ENCODE measurements at regions not wholly inside any gene's neighbourhood (a gene's known extent, or its start where the extent isn't known, plus 50 kb on each side); places are given as distances from the start of the nearest gene placed in this dataset.

GRCh38 chr3:150069633-150070032 lies 98.9 kb upstream of the PFN2 start:
- no peaks in the 10 kb centered on the region for H4K20me1 ChIP-seq (ENCODE audit: control insufficient read depth, insufficient read depth)
- no peaks in the 10 kb centered on the region for H3K9me3 ChIP-seq (replicated peaks; ENCODE audit: control insufficient read depth, insufficient read depth, low read length)
- H2AFZ ChIP-seq (ENCODE audit: control insufficient read depth, low read depth, low read length), result no peak overlapping the region
- SMC1A ChIA-PET (ENCODE audit: uncharacterized antibody, unreplicated experiment), result interaction anchor here (0.6 to 0.7 kb wide), 2 partner anchors 50 to 80 kb away, joined by 3 read pairs; no protein-coding TSS in a partner anchor
- no peak overlapping the region for H3K4me2 ChIP-seq (ENCODE audit: control insufficient read depth, insufficient read depth)
- CTCF ChIA-PET, result interaction anchor here (1.3 to 2.0 kb wide), 2 partner anchors 12 to 114 kb away, joined by 4 read pairs; no protein-coding TSS in a partner anchor
- no peaks in the 10 kb centered on the region for H3K79me2 ChIP-seq (ENCODE audit: control insufficient read depth, insufficient read depth, low read length)
- no peaks in the 10 kb centered on the region for H3K36me3 ChIP-seq (ENCODE audit: control insufficient read depth in 2 of 2, insufficient read depth in 2 of 2, low read length in 1 of 2)
- 32% methylated on average over 1 of the region's 1 CpG for WGBS (ENCODE audit: insufficient coverage, insufficient replicate concordance, low lambda C conversion rate, missing lambda C conversion rate)
- RAD21 ChIA-PET (ENCODE audit: unreplicated experiment), result no interaction called here
- no peak overlapping the region for H3K9ac ChIP-seq (ENCODE audit: control insufficient read depth, insufficient read depth, low read length)
- H3K4me3 ChIP-seq, result no peak overlapping the region
- intact Hi-C loops (cut with micrococcal nuclease; ENCODE audit: unreplicated experiment) (no loop called here), in situ Hi-C loops (cut with MboI) (no loop called here)
- no peak for DNase-seq (ENCODE audit: low read depth, low spot score)
- H3K27me3 ChIP-seq (replicated peaks in 1 of 2; ENCODE audit: control insufficient read depth in 2 of 2, insufficient read depth in 2 of 2, low read length in 1 of 2), result no peaks in the 10 kb centered on the region
- no peak for ATAC-seq
- TF ChIP-seq SMAD5 (IDR thresholded peaks at IDR 0.05; ENCODE audit: low read depth) (no peak), IRF5 (IDR thresholded peaks at IDR 0.05; ENCODE audit: borderline replicate concordance) (no peak), CBX5 (IDR thresholded peaks at IDR 0.05; ENCODE audit: low read depth) (no peak), HCFC1 (IDR thresholded peaks at IDR 0.05; ENCODE audit: low read length) (no peak), NFIC (IDR thresholded peaks at IDR 0.05; ENCODE audit: low read depth, low read length) (no peak), MXI1 (IDR thresholded peaks at IDR 0.05; ENCODE audit: low read depth, low read length) (no peak), GATAD2B (conservative IDR thresholded peaks at IDR 0.05; ENCODE audit: low read depth) (no peak), FOXK2 (IDR thresholded peaks at IDR 0.05) (no peak), JUND (IDR thresholded peaks at IDR 0.05; ENCODE audit: low read depth, low read length) (no peak), KDM1A (IDR thresholded peaks at IDR 0.05; ENCODE audit: borderline replicate concordance) (no peak)
- TF ChIP-seq, protein P1, sequence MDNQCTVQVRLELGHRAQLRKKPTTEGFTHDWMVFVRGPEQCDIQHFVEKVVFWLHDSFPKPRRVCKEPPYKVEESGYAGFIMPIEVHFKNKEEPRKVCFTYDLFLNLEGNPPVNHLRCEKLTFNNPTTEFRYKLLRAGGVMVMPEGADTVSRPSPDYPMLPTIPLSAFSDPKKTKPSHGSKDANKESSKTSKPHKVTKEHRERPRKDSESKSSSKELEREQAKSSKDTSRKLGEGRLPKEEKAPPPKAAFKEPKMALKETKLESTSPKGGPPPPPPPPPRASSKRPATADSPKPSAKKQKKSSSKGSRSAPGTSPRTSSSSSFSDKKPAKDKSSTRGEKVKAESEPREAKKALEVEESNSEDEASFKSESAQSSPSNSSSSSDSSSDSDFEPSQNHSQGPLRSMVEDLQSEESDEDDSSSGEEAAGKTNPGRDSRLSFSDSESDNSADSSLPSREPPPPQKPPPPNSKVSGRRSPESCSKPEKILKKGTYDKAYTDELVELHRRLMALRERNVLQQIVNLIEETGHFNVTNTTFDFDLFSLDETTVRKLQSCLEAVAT (IDR thresholded peaks at IDR 0.05), result no peak
- TF ChIP-seq, protein P2, sequence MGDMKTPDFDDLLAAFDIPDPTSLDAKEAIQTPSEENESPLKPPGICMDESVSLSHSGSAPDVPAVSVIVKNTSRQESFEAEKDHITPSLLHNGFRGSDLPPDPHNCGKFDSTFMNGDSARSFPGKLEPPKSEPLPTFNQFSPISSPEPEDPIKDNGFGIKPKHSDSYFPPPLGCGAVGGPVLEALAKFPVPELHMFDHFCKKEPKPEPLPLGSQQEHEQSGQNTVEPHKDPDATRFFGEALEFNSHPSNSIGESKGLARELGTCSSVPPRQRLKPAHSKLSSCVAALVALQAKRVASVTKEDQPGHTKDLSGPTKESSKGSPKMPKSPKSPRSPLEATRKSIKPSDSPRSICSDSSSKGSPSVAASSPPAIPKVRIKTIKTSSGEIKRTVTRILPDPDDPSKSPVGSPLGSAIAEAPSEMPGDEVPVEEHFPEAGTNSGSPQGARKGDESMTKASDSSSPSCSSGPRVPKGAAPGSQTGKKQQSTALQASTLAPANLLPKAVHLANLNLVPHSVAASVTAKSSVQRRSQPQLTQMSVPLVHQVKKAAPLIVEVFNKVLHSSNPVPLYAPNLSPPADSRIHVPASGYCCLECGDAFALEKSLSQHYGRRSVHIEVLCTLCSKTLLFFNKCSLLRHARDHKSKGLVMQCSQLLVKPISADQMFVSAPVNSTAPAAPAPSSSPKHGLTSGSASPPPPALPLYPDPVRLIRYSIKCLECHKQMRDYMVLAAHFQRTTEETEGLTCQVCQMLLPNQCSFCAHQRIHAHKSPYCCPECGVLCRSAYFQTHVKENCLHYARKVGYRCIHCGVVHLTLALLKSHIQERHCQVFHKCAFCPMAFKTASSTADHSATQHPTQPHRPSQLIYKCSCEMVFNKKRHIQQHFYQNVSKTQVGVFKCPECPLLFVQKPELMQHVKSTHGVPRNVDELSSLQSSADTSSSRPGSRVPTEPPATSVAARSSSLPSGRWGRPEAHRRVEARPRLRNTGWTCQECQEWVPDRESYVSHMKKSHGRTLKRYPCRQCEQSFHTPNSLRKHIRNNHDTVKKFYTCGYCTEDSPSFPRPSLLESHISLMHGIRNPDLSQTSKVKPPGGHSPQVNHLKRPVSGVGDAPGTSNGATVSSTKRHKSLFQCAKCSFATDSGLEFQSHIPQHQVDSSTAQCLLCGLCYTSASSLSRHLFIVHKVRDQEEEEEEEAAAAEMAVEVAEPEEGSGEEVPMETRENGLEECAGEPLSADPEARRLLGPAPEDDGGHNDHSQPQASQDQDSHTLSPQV (IDR thresholded peaks at IDR 0.05), result no peak
- TF ChIP-seq, protein P3, sequence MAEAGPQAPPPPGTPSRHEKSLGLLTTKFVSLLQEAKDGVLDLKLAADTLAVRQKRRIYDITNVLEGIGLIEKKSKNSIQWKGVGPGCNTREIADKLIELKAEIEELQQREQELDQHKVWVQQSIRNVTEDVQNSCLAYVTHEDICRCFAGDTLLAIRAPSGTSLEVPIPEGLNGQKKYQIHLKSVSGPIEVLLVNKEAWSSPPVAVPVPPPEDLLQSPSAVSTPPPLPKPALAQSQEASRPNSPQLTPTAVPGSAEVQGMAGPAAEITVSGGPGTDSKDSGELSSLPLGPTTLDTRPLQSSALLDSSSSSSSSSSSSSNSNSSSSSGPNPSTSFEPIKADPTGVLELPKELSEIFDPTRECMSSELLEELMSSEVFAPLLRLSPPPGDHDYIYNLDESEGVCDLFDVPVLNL (IDR thresholded peaks at IDR 0.05; ENCODE audit: low read depth, low read length), result no peak
- BruUV-seq (replicated peaks), result no TSS peak
- H3K27ac ChIP-seq (ENCODE audit: control insufficient read depth, insufficient read depth), result no peak overlapping the region
- POLR2A ChIA-PET, result interaction anchor here (0.6 kb wide), 1 partner anchor 26 kb away, joined by 5 read pairs; no protein-coding TSS in a partner anchor
- no peak for FAIRE-seq
- H3K4me1 ChIP-seq (ENCODE audit: control insufficient read depth, insufficient read depth, low read length), result peaks cover 9% of the 10 kb centered on the region
